H9 (cell line): ENCODE measurements at regions not wholly inside any gene's neighbourhood (a gene's known extent, or its start where the extent isn't known, plus 50 kb on each side); places are given as distances from the start of the nearest gene placed in this dataset.

Experiments
- DNase-seq: peaks from one replicate; pipeline ENCODE4 v3.0.0-alpha.2; 2017
- H2AFZ ChIP-seq: one replicate; pipeline ENCODE4 v1.6.1; 2013; ENCODE audit warnings: mild to moderate bottlenecking, low read length, control low read depth, moderate library complexity
- H2AK5ac ChIP-seq: 2 replicates; pipeline ENCODE4 v1.6.1; 2013; ENCODE audit warnings: low read length, control low read depth, mixed read lengths; ENCODE audit not compliant: insufficient read length
- H2BK120ac ChIP-seq: one replicate; pipeline ENCODE4 v1.6.1; 2013; ENCODE audit warnings: low read depth, mild to moderate bottlenecking, low read length, control low read depth, inconsistent platforms; ENCODE audit not compliant: poor library complexity, severe bottlenecking
- H2BK12ac ChIP-seq: 2 replicates; pipeline ENCODE4 v1.6.1; 2013; ENCODE audit warnings: low read length, control low read depth, mixed read lengths, low read depth; ENCODE audit not compliant: insufficient read length
- H2BK15ac ChIP-seq: 2 replicates; pipeline ENCODE4 v1.6.1; 2013; ENCODE audit warnings: low read depth, low read length, control low read depth
- H2BK20ac ChIP-seq: one replicate; pipeline ENCODE4 v1.6.1; 2013; ENCODE audit warnings: low read depth, mild to moderate bottlenecking, low read length, control low read depth, inconsistent platforms; ENCODE audit not compliant: poor library complexity, severe bottlenecking
- H2BK5ac ChIP-seq: 2 replicates; pipeline ENCODE4 v1.6.1; 2013; ENCODE audit warnings: low read length, control low read depth, mixed read lengths; ENCODE audit not compliant: insufficient read length
- H3K14ac ChIP-seq: 2 replicates; pipeline ENCODE4 v1.6.1; 2013; ENCODE audit warnings: low read length, control low read depth; ENCODE audit not compliant: insufficient read depth
- H3K18ac ChIP-seq: 2 replicates; pipeline ENCODE4 v1.6.1; 2013; ENCODE audit warnings: low read depth, mild to moderate bottlenecking, mixed read lengths, low read length, control low read depth; ENCODE audit not compliant: insufficient read length
- H3K23ac ChIP-seq: 2 replicates; pipeline ENCODE4 v1.6.1; 2013; ENCODE audit warnings: low read length, control low read depth, mixed read lengths, low read depth; ENCODE audit not compliant: insufficient read length
- H3K23me2 ChIP-seq: 2 replicates; pipeline ENCODE4 v1.6.1; 2013; ENCODE audit warnings: low read depth, mild to moderate bottlenecking, mixed read lengths, low read length, control low read depth; ENCODE audit not compliant: insufficient read length, poor library complexity, severe bottlenecking
- H3K27ac ChIP-seq: 2 replicates; pipeline ENCODE4 v1.5.1; 2013; ENCODE audit warnings: low read length, control low read depth, mixed read lengths, low read depth; ENCODE audit not compliant: insufficient read length
- H3K27me3 ChIP-seq: 2 replicates; pipeline ENCODE4 v1.6.1; 2013; ENCODE audit warnings: low read length, control low read depth, inconsistent platforms; ENCODE audit not compliant: insufficient read depth
- H3K4ac ChIP-seq: 2 replicates; pipeline ENCODE4 v1.6.1; 2013; ENCODE audit warnings: low read depth, mild to moderate bottlenecking, control low read depth, inconsistent platforms, low read length, moderate library complexity
- H3K4me1 ChIP-seq: 2 replicates; pipeline ENCODE4 v1.6.1; 2013; ENCODE audit warnings: low read length, control low read depth, inconsistent platforms; ENCODE audit not compliant: insufficient read depth
- H3K4me2 ChIP-seq: 2 replicates; pipeline ENCODE4 v1.6.1; 2013; ENCODE audit warnings: low read length, control low read depth, mixed read lengths; ENCODE audit not compliant: insufficient read length, insufficient read depth
- H3K56ac ChIP-seq: 2 replicates; pipeline ENCODE4 v1.6.1; 2013; ENCODE audit warnings: low read depth, mild to moderate bottlenecking, mixed read lengths, low read length, control low read depth; ENCODE audit not compliant: insufficient read length
- H3K79me1 ChIP-seq: 2 replicates; pipeline ENCODE4 v1.6.1; 2013; ENCODE audit warnings: low read depth, mild to moderate bottlenecking, moderate library complexity, low read length, control low read depth, inconsistent platforms; ENCODE audit not compliant: insufficient read depth, poor library complexity, severe bottlenecking
- H3K79me2 ChIP-seq: 2 replicates; pipeline ENCODE4 v1.6.1; 2013; ENCODE audit warnings: low read length, control low read depth, inconsistent platforms; ENCODE audit not compliant: insufficient read depth
- H3K9ac ChIP-seq: 2 replicates; pipeline ENCODE4 v1.6.1; 2013; ENCODE audit warnings: low read length, control low read depth, mixed read lengths; ENCODE audit not compliant: insufficient read length; ENCODE audit errors: extremely low read depth
- H3K9me3 ChIP-seq: one replicate; pipeline ENCODE4 v1.6.1; 2013; ENCODE audit warnings: low read depth, low read length, inconsistent platforms; ENCODE audit not compliant: control insufficient read depth
- H3T11ph ChIP-seq: one replicate; pipeline ENCODE4 v1.6.1; 2013; ENCODE audit warnings: mild to moderate bottlenecking, low read length, control low read depth, inconsistent platforms
- H4K20me1 ChIP-seq: one replicate; pipeline ENCODE4 v1.6.1; 2013; ENCODE audit not compliant: control insufficient read depth, insufficient read length, insufficient read depth
- H4K5ac ChIP-seq: 2 replicates; pipeline ENCODE4 v1.6.1; 2013; ENCODE audit warnings: low read depth, mild to moderate bottlenecking, mixed read lengths, low read length, control low read depth; ENCODE audit not compliant: insufficient read length
- H4K8ac ChIP-seq: replicated peaks from 2 replicates; pipeline ENCODE4 v1.6.1; 2013; ENCODE audit warnings: low read length, control low read depth, mixed read lengths, low read depth; ENCODE audit not compliant: insufficient read length
- H4K91ac ChIP-seq: 2 replicates; pipeline ENCODE4 v1.6.1; 2013; ENCODE audit warnings: low read depth, mild to moderate bottlenecking, moderate library complexity, mixed read lengths, low read length, control low read depth; ENCODE audit not compliant: insufficient read length
- H3K27ac Mint-ChIP-seq, 3 experiments: 2 replicates in 2 of 3; 3 replicates in 1 of 3; pipeline ENCODE4 v1.8.0; 2020 to 2021; ENCODE audit warnings: mixed read lengths in 3 of 3, mild to moderate bottlenecking in 1 of 3, moderate library complexity in 1 of 3
- H3K27me3 Mint-ChIP-seq: 2 replicates; pipeline ENCODE4 v1.8.0; 2021; ENCODE audit warnings: low read depth, mild to moderate bottlenecking, moderate library complexity, mixed read lengths
- H3K36me3 Mint-ChIP-seq, 3 experiments: 2 replicates in 2 of 3; 3 replicates in 1 of 3; pipeline ENCODE4 v1.8.0; 2020 to 2021; ENCODE audit warnings: low read depth in 3 of 3, mixed read lengths in 3 of 3; ENCODE audit not compliant: insufficient read depth in 1 of 3
- H3K4me1 Mint-ChIP-seq, 2 experiments: 2 replicates each; pipeline ENCODE4 v1.8.0; 2020; ENCODE audit warnings: mixed read lengths in 2 of 2
- H3K4me3 Mint-ChIP-seq, 2 experiments: 2 replicates in 1 of 2; 3 replicates in 1 of 2; pipeline ENCODE4 v1.8.0; 2020 to 2021; ENCODE audit warnings: mild to moderate bottlenecking in 2 of 2, mixed read lengths in 2 of 2, moderate library complexity in 1 of 2
- H3K9me3 Mint-ChIP-seq, 2 experiments: 2 replicates in 1 of 2; 3 replicates in 1 of 2; pipeline ENCODE4 v1.8.0; 2020; ENCODE audit warnings: mild to moderate bottlenecking in 2 of 2, mixed read lengths in 2 of 2, moderate library complexity in 1 of 2
- CTCF ChIP-seq: fragments of 200-600 bp; sonication (generic); conservative IDR thresholded peaks from 3 replicates; pipeline ENCODE4 v1.8.0; 2021; ENCODE audit warnings: antibody characterized with exemption, mild to moderate bottlenecking
- WGBS: extraction: QIAGEN DNeasy Blood & Tissue Kit; methylation state at CpG from one replicate; pipeline ENCODE4 v1.1.7; 2013; ENCODE audit warnings: missing lambda C conversion rate, low lambda C conversion rate, mixed read lengths; ENCODE audit not compliant: insufficient read length; ENCODE audit errors: extremely low coverage; 5-methylcytosine and 5-hydroxymethylcytosine counted together

- H2BK12ac ChIP-seq, result no peak overlapping the region
- no peak overlapping the region for H2BK5ac ChIP-seq
- no peaks in the 10 kb centered on the region for H3K9me3 ChIP-seq
- H3K4me2 ChIP-seq, result no peak overlapping the region
- no peaks in the 10 kb centered on the region; the same call in 1 of the 2 replicates for H3K4me1 ChIP-seq
- H3K18ac ChIP-seq, result no peak overlapping the region
- H4K20me1 ChIP-seq, result no peaks in the 10 kb centered on the region
- H2BK15ac ChIP-seq, result no peak overlapping the region
- no peaks in the 10 kb centered on the region; a peak in 1 of 7 replicates for H3K36me3 Mint-ChIP-seq
- H3K27ac Mint-ChIP-seq, result no peak overlapping the region
- H3K56ac ChIP-seq, result no peak overlapping the region
- peaks cover 6% of the 10 kb centered on the region for H3K27me3 Mint-ChIP-seq
- H2AK5ac ChIP-seq, result no peak overlapping the region
- no peak overlapping the region for H2AFZ ChIP-seq
- H4K91ac ChIP-seq, result no peak overlapping the region
- no peak overlapping the region for H4K8ac ChIP-seq
- no peak overlapping the region for H2BK120ac ChIP-seq
- no peaks in the 10 kb centered on the region; a peak in 1 of 5 replicates for H3K9me3 Mint-ChIP-seq
- no peaks in the 10 kb centered on the region for H3K23me2 ChIP-seq
- no peaks in the 10 kb centered on the region for H3K27me3 ChIP-seq
- peaks cover 20 to 21% of the 10 kb centered on the region in 2 experiments for H3K4me1 Mint-ChIP-seq
- H3K79me2 ChIP-seq, result no peaks in the 10 kb centered on the region
- H3K4me3 Mint-ChIP-seq, result no peak overlapping the region
- no peak overlapping the region for H3K4ac ChIP-seq
- no peak overlapping the region for H3K23ac ChIP-seq
- DNase-seq, result no peak
- H2BK20ac ChIP-seq, result no peak overlapping the region
- H3K9ac ChIP-seq, result no peak overlapping the region
- H4K5ac ChIP-seq, result no peak overlapping the region
- no CpG with 5 or more reads among the region's 1 CpG for WGBS
- no peak overlapping the region for H3K14ac ChIP-seq
- H3T11ph ChIP-seq, result no peak overlapping the region
- no peak overlapping the region for H3K27ac ChIP-seq
- no peaks in the 10 kb centered on the region for H3K79me1 ChIP-seq
- no peak for TF ChIP-seq CTCF
Measured at GRCh38 chr5:74365723-74366122, 274.8 kb downstream of the ENC1 start.
